Inflammatory macrophage (primary cell): ENCODE measurements at regions not wholly inside any gene's neighbourhood (a gene's known extent, or its start where the extent isn't known, plus 50 kb on each side); places are given as distances from the start of the nearest gene placed in this dataset.
"Not testable (repeated sequence)": the region's sequence is repeated elsewhere in the genome, so short reads cannot be mapped to it uniquely, and the experiment has no call there.

Experiments
- DNase-seq, 2 donors: peaks; one replicate each; pipeline ENCODE4 v3.0.0-alpha.2; 2020 to 2022

GRCh38 chr3:139095803-139096466, 51.2 kb upstream of the PRR23C start:
- DNase-seq = no peak

GRCh38 chr3:139096670-139097069, 52.0 kb upstream of the PRR23C start:
- no peak for DNase-seq

- no peak for DNase-seq
Measured at GRCh38 chr3:139098391-139098790, 53.7 kb upstream of the PRR23C start.

- no peak for DNase-seq
Measured at GRCh38 chr3:139099968-139100817, 55.5 kb upstream of the PRR23C start.

- no peak for DNase-seq
Measured at GRCh38 chr3:139100821-139101220, 56.1 kb upstream of the PRR23C start.

- DNase-seq = no peak
Measured at GRCh38 chr3:139101396-139101795, 56.7 kb upstream of the PRR23C start.

GRCh38 chr3:139103484-139103883, 58.8 kb upstream of the PRR23C start:
- DNase-seq = no peak

GRCh38 chr3:139104062-139104461, 59.4 kb upstream of the PRR23C start:
- DNase-seq = no peak

DNA sequence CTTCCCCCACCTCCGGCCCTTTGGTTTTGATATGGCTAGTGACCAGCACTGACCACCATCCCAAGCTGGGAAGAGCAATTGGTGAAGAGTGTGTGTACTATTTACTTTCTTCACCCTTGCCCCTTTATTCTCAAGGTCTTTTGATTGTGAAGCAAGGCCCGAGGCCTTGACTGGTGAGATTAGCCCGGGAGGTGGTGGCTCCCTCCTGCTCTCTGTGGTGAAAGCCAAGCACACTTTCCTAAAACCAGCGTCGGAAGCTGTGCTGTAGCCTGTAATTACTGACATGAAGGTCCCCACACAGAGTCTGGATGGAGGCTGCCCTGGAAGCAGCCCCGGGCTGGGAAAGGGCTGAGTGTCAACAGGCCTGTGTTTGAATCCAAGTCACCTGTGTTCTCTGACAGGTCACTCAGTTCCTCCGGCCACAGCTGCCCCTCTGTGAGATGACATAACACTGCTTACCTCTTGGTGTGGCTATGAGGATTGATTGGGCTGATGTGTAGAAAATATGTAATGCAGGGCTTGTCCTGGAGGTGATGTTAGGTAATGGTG, 60.5 kb upstream of the PRR23C start:
- no peak for DNase-seq

DNA sequence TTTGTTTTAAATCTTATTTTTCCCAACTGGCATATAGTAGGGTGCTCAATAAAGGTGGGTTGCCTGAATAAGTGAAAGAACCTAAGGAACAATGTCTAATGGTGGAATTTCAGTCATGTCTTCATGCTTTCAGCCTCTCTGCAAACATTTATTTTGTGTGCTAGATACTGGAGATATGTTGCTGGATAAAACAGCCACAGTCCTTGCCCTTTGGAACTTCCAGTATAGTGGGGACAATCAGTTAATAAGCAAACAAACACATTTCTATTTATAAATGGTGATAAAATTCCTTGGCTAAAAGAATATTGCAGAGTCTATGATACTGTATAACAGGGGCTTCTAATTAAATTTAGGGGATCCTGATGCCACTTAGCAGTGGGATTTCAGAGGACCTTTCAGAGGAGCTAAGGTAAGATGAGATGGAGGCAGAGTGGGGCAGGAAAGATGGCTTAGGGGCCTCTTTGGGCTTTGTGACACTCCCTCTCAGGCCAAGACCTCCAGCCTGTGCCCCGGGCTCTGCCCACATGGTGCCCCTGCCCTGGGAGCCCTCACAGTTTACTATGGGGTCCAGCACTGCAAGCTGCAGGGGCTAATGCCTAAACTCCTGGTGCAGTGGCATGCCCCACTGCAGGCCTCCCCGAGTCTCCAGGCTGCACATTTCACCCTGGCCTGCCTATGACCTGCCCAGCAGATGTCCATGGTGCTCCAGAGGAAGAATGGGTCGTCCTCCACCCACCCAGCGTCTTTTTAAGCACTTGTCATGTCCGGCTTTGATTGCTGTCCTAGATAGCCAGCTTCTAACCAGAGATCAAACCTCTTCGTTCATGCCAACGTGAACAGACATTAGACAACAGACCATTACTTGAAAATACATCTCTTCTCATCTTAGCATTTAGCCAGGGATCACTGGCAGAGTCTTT, 61.6 kb upstream of the PRR23C start:
- no peak for DNase-seq

DNA sequence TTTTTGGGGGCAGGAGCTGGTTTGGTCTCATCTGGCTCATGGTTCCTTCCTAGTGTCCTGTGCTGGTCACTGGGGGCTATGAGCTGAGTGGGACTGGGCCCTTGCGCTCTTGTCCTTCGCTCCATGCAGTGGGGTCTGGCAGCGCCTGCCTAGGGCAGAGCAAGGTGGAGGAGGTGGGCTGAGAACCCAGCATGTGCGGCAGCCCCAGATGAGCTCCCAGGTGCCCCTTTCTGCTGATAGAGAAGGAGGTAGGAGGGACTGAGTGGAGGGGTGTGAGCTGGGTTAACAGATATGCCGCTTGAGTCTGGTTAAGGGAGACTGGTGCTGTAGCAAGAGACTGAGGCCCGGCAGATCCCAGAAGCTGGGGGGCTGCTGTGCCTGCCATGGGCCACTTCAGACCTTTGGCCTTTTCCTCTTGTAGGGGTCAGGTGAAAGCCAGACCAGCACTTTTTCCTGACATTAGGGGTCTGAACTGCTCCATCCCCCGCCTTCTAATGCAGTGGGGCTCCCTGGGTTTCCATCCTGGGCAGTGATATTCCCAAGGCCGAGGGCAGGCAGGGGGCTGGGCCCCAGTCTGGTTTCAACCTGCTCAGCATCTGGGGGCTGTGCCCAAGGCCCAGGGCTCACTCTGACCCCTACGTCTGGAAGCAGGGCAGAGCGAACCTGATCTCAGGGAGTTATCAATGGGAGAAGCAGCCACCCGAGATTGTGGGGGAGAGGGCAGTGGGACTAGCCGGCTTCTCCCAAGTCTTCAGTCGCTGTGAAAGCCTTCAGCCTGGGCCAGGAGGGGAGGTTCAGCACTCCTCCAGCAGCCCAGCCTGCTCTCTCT, 62.9 kb upstream of the PRR23C start:
- no peak for DNase-seq

DNA sequence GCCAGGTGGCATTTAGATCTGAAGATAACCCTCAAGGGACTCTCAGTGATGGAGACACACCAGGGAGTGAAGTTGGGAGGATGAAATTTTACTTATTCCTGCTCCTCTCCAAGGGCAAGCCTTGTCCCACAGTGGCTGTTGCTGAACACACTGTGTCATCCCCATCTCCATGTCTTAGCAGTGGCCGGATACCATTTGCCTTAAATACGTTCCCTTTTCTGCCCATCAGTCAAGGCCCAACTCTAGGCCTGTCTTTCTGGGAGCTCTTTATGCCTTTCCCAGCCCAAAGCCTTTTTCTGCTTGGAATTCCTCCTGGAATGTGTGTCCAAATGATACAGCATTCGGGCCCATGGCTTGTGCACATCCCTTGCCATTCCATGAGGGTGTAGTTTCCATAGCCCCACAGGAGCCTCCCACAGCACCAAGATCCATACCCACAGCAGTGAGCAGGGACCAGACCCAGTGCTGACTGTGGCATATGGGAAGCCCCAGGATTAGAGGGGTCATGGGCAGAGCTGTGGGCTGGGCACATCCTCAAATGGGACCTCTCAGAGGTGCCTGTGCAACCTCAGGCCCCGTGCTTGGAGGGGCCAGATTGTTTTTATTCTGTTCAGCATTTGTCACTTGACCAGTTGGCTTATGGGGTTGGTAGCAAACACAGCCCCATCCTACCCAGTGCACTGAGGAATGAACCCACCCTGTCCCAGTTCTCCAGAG, 63.7 kb upstream of the PRR23C start:
- no peak for DNase-seq

GRCh38 chr3:139109271-139109670, 64.6 kb upstream of the PRR23C start:
- DNase-seq = no peak

GRCh38 chr3:139110072-139110830, 65.6 kb upstream of the PRR23C start:
- DNase-seq = no peak

DNA sequence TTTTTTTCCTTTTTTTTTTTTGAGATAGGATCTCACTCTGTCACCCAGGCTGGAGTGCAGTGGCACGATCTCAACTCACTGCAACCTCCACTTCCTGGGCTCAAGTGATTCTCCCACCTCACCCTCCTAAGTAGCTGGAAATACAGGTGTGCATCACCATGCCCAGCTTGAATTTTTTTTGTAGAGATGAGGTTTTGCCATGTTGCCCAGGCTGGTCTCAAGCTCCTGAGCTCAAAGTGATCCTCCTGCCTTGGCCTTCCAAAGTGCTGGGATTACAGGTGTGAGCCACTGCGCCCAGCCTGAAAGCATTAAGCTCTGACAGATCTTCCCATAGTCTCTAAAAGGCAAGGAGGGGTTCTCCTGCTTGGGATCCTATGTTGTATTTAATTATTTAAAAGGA, 66.2 kb upstream of the PRR23C start:
- DNase-seq = not testable (repeated sequence)

DNA sequence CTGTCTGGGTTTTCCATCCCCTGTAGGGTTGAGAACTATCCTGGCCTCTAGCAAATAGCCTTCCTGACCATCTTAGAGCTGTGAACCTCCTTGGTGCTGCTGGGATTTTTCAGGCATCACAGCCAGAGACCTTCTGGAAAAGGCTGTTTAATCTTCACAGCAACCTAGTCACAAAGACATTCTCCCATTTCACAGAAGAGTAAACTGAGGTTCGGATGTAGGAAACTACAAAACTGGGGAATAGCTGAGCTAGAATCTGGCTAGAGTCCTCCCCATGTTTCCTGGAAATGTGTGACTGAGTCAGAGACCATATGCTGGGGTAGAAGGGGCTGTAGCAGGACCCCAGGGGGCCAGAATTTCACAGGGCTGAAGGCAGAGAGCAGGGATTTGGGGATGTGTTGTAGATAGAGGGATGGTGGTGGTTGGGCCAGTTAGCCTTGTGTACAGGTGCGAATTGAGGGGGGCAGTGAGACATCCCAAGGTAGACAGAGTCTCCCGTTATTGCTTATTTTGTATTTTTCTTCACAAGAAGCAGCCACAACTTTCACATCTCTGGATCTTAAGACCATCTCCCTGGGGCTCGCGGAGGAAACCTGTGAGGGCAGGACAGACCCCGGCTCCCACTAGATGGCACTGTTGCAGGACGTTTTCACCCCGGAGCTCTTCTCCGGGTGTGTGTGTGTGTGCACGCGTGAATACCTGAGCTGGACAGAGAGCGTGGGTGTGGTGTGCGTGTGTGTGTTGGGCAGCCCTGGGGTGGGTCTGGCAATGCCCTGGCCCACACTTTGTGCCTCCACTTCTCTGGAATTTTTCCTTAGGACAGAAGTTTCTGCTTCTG, 66.9 kb upstream of the PRR23C start:
- peak in 1 of 2 donors; percentile 50 for DNase-seq

GRCh38 chr3:139112230-139112558, 67.5 kb upstream of the PRR23C start:
- DNase-seq = no peak

DNA sequence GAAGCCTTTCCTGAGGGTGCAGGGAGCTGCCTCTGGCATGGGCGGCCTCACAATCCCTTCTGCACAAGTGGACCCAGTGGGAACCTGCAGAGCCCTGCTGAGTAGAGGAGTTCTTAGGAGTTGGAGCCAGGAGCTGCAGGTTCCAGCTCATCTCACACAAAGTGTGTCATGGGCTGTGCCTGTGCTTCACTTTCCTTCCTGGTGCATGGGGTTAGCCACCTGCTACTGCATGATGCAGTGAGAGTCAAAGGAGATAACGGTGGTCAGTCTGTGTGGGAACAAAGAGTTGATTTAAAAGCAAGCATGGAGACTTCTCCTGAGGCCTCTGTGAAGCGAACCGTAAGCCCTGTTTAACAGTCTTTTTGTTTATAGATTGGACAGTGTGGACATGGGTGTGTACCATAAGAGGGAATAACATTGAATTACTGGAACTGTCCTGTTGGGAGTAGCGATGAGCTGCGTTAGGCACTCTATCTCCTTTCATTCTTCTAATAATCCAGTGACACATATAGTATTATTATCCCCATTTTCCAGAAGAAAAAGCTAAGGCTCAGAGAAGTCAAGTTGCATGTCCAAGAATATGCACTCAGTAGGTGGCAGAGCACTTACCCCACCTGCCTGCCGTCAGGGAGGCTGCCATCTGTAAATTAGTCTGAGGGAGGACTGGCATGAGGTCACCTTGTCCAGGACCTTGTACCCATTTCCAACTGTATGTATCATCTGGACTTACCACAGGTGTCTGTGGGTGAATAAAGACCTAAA, 68.7 kb upstream of the PRR23C start:
- no peak for DNase-seq

- no peak for DNase-seq
Measured at GRCh38 chr3:139113993-139114375, 69.3 kb upstream of the PRR23C start.
